ENCODE measurements at regions not wholly inside any gene's neighbourhood (a gene's known extent, or its start where the extent isn't known, plus 50 kb on each side); places are given as distances from the start of the nearest gene placed in this dataset.

DNA sequence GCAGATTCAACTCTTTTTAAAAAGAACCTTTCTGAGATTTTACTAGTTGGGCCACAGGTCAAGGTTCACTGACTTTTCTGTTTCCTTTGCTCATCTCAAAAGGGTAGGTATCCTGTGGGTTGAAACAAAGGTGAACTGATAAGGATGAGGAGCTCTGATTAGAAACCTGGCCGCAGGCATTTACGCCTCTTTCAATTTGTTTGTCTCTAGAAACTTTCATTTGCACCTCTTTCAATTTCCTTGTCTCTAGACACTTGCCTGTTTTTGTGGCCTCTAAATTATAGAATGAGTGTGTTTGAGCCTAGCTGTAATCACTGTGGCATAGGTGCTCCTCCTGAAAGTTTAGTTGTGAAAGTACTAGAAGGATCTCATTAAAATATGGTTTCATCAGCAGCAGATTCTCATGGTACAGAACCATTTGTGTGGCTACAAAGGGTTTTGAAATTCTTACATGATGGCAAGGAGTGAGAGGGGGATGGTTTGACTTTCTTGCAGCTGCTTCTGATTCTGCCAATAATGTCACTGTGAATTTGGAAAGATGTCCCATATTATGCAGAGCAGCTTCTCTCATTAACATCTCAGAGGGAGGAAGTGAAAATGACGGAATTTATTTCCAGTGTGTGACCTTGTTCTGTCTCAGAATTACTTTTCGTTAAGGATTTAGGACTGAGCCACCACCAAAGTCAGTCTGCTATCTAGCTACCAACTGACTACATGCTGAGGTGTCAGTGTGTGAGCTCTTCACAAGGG is 142.2 kb downstream of the SH2D1A start:
- TF ChIP-seq, protein P1, sequence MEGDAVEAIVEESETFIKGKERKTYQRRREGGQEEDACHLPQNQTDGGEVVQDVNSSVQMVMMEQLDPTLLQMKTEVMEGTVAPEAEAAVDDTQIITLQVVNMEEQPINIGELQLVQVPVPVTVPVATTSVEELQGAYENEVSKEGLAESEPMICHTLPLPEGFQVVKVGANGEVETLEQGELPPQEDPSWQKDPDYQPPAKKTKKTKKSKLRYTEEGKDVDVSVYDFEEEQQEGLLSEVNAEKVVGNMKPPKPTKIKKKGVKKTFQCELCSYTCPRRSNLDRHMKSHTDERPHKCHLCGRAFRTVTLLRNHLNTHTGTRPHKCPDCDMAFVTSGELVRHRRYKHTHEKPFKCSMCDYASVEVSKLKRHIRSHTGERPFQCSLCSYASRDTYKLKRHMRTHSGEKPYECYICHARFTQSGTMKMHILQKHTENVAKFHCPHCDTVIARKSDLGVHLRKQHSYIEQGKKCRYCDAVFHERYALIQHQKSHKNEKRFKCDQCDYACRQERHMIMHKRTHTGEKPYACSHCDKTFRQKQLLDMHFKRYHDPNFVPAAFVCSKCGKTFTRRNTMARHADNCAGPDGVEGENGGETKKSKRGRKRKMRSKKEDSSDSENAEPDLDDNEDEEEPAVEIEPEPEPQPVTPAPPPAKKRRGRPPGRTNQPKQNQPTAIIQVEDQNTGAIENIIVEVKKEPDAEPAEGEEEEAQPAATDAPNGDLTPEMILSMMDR (conservative IDR thresholded peaks at IDR 0.05; ENCODE audit: low read depth, low read length), result no peak
- TF ChIP-seq EZH2phosphoT487 (IDR thresholded peaks at IDR 0.05; ENCODE audit: borderline replicate concordance, low read length), result no peak

All from PC-3 (cell line).